HepG2 (cell line): ENCODE measurements at regions not wholly inside any gene's neighbourhood (a gene's known extent, or its start where the extent isn't known, plus 50 kb on each side); places are given as distances from the start of the nearest gene placed in this dataset.

Source experiments
- ATAC-seq: fragments of 200-7000 bp; cut with Tn5 transposase; 3 replicates; pipeline ENCODE4 v1.9.1; 2020; ENCODE audit warnings: mild to moderate bottlenecking, moderate library complexity
- BruUV-seq: library from RNA; stranded (reverse); fragments of 400-500 nt; replicated peaks from 2 replicates; lab custom pipeline; 2021; lab: Mats Ljungman, UMichigan
- CTCF ChIA-PET: fragments of 300-600 bp; formaldehyde crosslinking; extraction: SDS; loops from one replicate; lab custom pipeline; 2021; ENCODE audit warnings: low total read pairs, inconsistent platforms, low intra/inter-chr PET ratio; lab: Yijun Ruan, JAX
- POLR2A ChIA-PET: fragments of 350-600 bp; sonication (Branson Sonifier 250); formaldehyde crosslinking; loops from one replicate; lab custom pipeline; 2020; ENCODE audit warnings: antibody characterized with exemption, inconsistent platforms; lab: Yijun Ruan, JAX
- DNase-seq: peaks from one replicate; pipeline ENCODE4 v3.0.0-alpha.2; 2015; ENCODE audit warnings: low spot score
- FAIRE-seq: peaks from 3 replicates; lab custom pipeline; 2011; peaks lifted over from hg19 to GRCh38; lab: Jason Lieb, UNC
- H2AFZ ChIP-seq: one replicate; pipeline ENCODE4 v1.6.1; 2011; ENCODE audit warnings: low read length, inconsistent platforms
- H3K27ac ChIP-seq: fragments of 300-600 bp; 3 replicates; pipeline ENCODE4 v1.8.0; 2011; ENCODE audit warnings: mixed run types, mild to moderate bottlenecking, mixed read lengths, low read length, inconsistent platforms; ENCODE audit not compliant: insufficient read depth; ENCODE audit errors: extremely low read length
- H3K27me3 ChIP-seq, 2 experiments: fragments of 200-600 bp in 1 of 2; 2 replicates in 1 of 2; 3 replicates in 1 of 2; pipeline versions ENCODE4 v1.6.0 to v1.8.0; 2011; ENCODE audit warnings: low read length in 2 of 2, mild to moderate bottlenecking in 2 of 2, moderate library complexity in 2 of 2, inconsistent platforms in 1 of 2; ENCODE audit not compliant: insufficient read depth in 2 of 2, control insufficient read depth in 1 of 2
- H3K36me3 ChIP-seq, 2 experiments: fragments of 200-600 bp in 1 of 2; replicated peaks in 1 of 2; 2 replicates in 1 of 2; 3 replicates in 1 of 2; pipeline versions ENCODE4 v1.5.1 to v1.8.0; 2011; ENCODE audit warnings: low read length in 2 of 2, inconsistent platforms in 1 of 2; ENCODE audit not compliant: insufficient read depth in 2 of 2, control insufficient read depth in 1 of 2
- H3K4me1 ChIP-seq: 2 replicates; pipeline ENCODE4 v1.5.1; 2012; ENCODE audit warnings: low read length, inconsistent platforms; ENCODE audit not compliant: insufficient read depth
- H3K4me2 ChIP-seq: 2 replicates; pipeline ENCODE4 v1.6.0; 2011; ENCODE audit warnings: low read depth, low read length, inconsistent platforms
- H3K4me3 ChIP-seq, 3 experiments: fragments of 200-600 bp in 1 of 3; sonication (generic), shearing (Covaris generic) in 1 of 3; replicated peaks in 1 of 3; 2 replicates each; pipeline ENCODE4 v1.5.1; 2011 to 2016; ENCODE audit warnings: low read length in 3 of 3, inconsistent platforms in 2 of 3, low read depth in 2 of 3, mild to moderate bottlenecking in 2 of 3, control low read depth in 1 of 3, mixed read lengths in 1 of 3; ENCODE audit not compliant: insufficient read depth in 1 of 3
- H3K79me2 ChIP-seq: one replicate; pipeline ENCODE4 v1.6.1; 2011; ENCODE audit warnings: low read length, inconsistent platforms; ENCODE audit not compliant: insufficient read depth
- H3K9ac ChIP-seq: 2 replicates; pipeline ENCODE4 v1.6.0; 2011; ENCODE audit warnings: mild to moderate bottlenecking, low read depth, low read length, inconsistent platforms; ENCODE audit not compliant: insufficient read depth
- H3K9me3 ChIP-seq: 2 replicates; pipeline ENCODE4 v1.5.1; 2012; ENCODE audit warnings: mild to moderate bottlenecking, low read length
- H4K20me1 ChIP-seq: 2 replicates; pipeline ENCODE4 v1.6.0; 2011; ENCODE audit warnings: inconsistent platforms, mild to moderate bottlenecking, low read length, moderate library complexity; ENCODE audit not compliant: insufficient read depth
- GTF2F1 ChIP-seq: fragments of 150-350 bp; IDR thresholded peaks from 2 replicates; pipeline ENCODE4 v1.6.1; 2014; ENCODE audit warnings: low read length
- HMG20B ChIP-seq: conservative IDR thresholded peaks from 2 replicates; pipeline ENCODE4 v1.6.1; 2016; ENCODE audit warnings: missing genetic modification reagents, missing compliant biosample characterization
- LCORL ChIP-seq, 2 experiments: fragments of 450-650 bp in 1 of 2; sonication (generic) in 1 of 2; formaldehyde crosslinking in 1 of 2; IDR thresholded peaks; 2 replicates each; pipeline versions ENCODE4 v1.5.0 to v1.6.1; 2017 to 2020; ENCODE audit warnings: antibody characterized with exemption in 1 of 2, missing genetic modification reagents in 1 of 2
- MTERF4 ChIP-seq: sonication (generic); formaldehyde crosslinking; IDR thresholded peaks from 2 replicates; pipeline ENCODE4 v1.8.0; 2023; ENCODE audit warnings: mild to moderate bottlenecking, missing genetic modification reagents
- MYC ChIP-seq: sonication (generic); formaldehyde crosslinking; IDR thresholded peaks from 2 replicates; pipeline ENCODE4 v1.9.0; 2021; ENCODE audit warnings: missing genetic modification reagents, borderline replicate concordance
- NFKB2 ChIP-seq: sonication (generic); formaldehyde crosslinking; IDR thresholded peaks from 2 replicates; pipeline ENCODE4 v1.4.0; 2020; ENCODE audit warnings: missing genetic modification reagents, borderline replicate concordance
- SRY ChIP-seq: sonication (generic); formaldehyde crosslinking; IDR thresholded peaks from 2 replicates; pipeline ENCODE4 v1.8.0; 2022; ENCODE audit warnings: mild to moderate bottlenecking, missing genetic modification reagents
- SSRP1 ChIP-seq: IDR thresholded peaks from 2 replicates; pipeline ENCODE4 v1.6.1; 2016; ENCODE audit warnings: control low read depth
- TAF1 ChIP-seq: sonication (generic); formaldehyde crosslinking; IDR thresholded peaks from 2 replicates; pipeline ENCODE4 v1.4.0; 2020; ENCODE audit warnings: missing genetic modification reagents
- ZBTB33 ChIP-seq: sonication (generic); formaldehyde crosslinking; IDR thresholded peaks from 2 replicates; pipeline ENCODE4 v1.4.0; 2020; ENCODE audit warnings: missing genetic modification reagents
- ZC3H13 ChIP-seq: sonication (generic); formaldehyde crosslinking; IDR thresholded peaks from 2 replicates; pipeline ENCODE4 v1.8.1; 2023; ENCODE audit warnings: mild to moderate bottlenecking, missing genetic modification reagents, moderate library complexity
- ZNF615 ChIP-seq: sonication (generic); formaldehyde crosslinking; IDR thresholded peaks from 2 replicates; pipeline ENCODE4 v1.5.0; 2020; ENCODE audit warnings: mild to moderate bottlenecking, missing genetic modification reagents, borderline replicate concordance
- WGBS: methylation state at CpG from one replicate; pipeline ENCODE4 v1.1.6; 2017; ENCODE audit warnings: low lambda C conversion rate; 5-methylcytosine and 5-hydroxymethylcytosine counted together
- in situ Hi-C: cut with HindIII; loops from 2 replicates; pipeline ENCODE4 v1.10.0; 2017; ENCODE audit warnings: low pct_unique_long_range_greater_than_20kb; ENCODE audit not compliant: extremely low pct_ligation_motif_present
- intact Hi-C: fragments of 100-400 bp; cut with micrococcal nuclease; formaldehyde crosslinking; loops from one replicate; pipeline ENCODE4 v1.10.0; 2022; ENCODE audit not compliant: unreplicated experiment
- TF ChIP-seq, protein P1 (sequence below): sonication (generic); formaldehyde crosslinking; IDR thresholded peaks from 2 replicates; pipeline ENCODE4 v1.8.0; 2022; ENCODE audit warnings: mild to moderate bottlenecking, missing genetic modification reagents, moderate library complexity

- WGBS = 21% methylated on average over 3 of the region's 3 CpGs
- Histone ChIP-seq H3K36me3 (no peaks in the 10 kb centered on the region), H2AFZ (no peak overlapping the region), H3K4me2 (no peak overlapping the region), H3K27me3 (peaks cover 0 to 8% of the 10 kb centered on the region in 2 experiments; a peak in 2 of 5 replicates), H4K20me1 (no peaks in the 10 kb centered on the region), H3K4me3 (no peak overlapping the region), H3K4me1 (no peaks in the 10 kb centered on the region), H3K9me3 (no peaks in the 10 kb centered on the region), H3K79me2 (no peaks in the 10 kb centered on the region), H3K9ac (no peak overlapping the region), H3K27ac (no peak overlapping the region)
- no peak for TF ChIP-seq LCORL (IDR thresholded peaks at IDR 0.05)
- no peak for TF ChIP-seq LCORL (CRISPR knock-in tag; IDR thresholded peaks at IDR 0.05)
- no peak for TF ChIP-seq ZBTB33 (CRISPR knock-in tag)
- no peak for TF ChIP-seq HMG20B (CRISPR knock-in tag)
- TF ChIP-seq ZC3H13 = no peak
- TF ChIP-seq, protein P1, sequence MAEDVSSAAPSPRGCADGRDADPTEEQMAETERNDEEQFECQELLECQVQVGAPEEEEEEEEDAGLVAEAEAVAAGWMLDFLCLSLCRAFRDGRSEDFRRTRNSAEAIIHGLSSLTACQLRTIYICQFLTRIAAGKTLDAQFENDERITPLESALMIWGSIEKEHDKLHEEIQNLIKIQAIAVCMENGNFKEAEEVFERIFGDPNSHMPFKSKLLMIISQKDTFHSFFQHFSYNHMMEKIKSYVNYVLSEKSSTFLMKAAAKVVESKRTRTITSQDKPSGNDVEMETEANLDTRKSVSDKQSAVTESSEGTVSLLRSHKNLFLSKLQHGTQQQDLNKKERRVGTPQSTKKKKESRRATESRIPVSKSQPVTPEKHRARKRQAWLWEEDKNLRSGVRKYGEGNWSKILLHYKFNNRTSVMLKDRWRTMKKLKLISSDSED = no peak
- no peak for TF ChIP-seq SSRP1 (CRISPR knock-in tag)
- no peak for TF ChIP-seq SRY (CRISPR knock-in tag)
- no peak for TF ChIP-seq GTF2F1
- no peak for TF ChIP-seq NFKB2 (CRISPR knock-in tag)
- TF ChIP-seq ZNF615 (CRISPR knock-in tag) = no peak
- no peak for TF ChIP-seq MTERF4 (CRISPR knock-in tag)
- no peak for TF ChIP-seq MYC (CRISPR knock-in tag)
- TF ChIP-seq TAF1 = no peak
- intact Hi-C loops (no loop called here), in situ Hi-C loops (no loop called here)
- no peak for ATAC-seq
- CTCF ChIA-PET = no interaction called here
- POLR2A ChIA-PET = no interaction called here
- no peak for FAIRE-seq
- BruUV-seq = no TSS peak
- DNase-seq = no peak
Observed at GRCh38 chr6:155690820-155691219, 235.2 kb upstream of the NOX3 start.
